Endothelial cell of umbilical vein (primary cell): ENCODE measurements at regions not wholly inside any gene's neighbourhood (a gene's known extent, or its start where the extent isn't known, plus 50 kb on each side); places are given as distances from the start of the nearest gene placed in this dataset.

Source experiments
- BruUV-seq: library from RNA; stranded (reverse); fragments of 400-500 nt; replicated peaks from 2 replicates; lab custom pipeline; 2021; lab: Mats Ljungman, UMichigan
- CTCF ChIA-PET: fragments of 300-600, 350-600 bp; sonication (Branson Sonifier 250); formaldehyde crosslinking; loops from one replicate; lab custom pipeline; 2021; ENCODE audit warnings: antibody characterized with exemption, inconsistent platforms; lab: Charles Lee
- POLR2A ChIA-PET: fragments of 300-600, 350-600 bp; sonication (Branson Sonifier 250); formaldehyde crosslinking; loops from one replicate; lab custom pipeline; 2021; ENCODE audit warnings: antibody characterized with exemption, inconsistent platforms; lab: Charles Lee
- DNase-seq: peaks from one replicate; pipeline ENCODE4 v3.0.0-alpha.2; 2011; ENCODE audit warnings: low read depth, low spot score
- FAIRE-seq: peaks from 2 replicates; lab custom pipeline; 2011; peaks lifted over from hg19 to GRCh38; lab: Jason Lieb, UNC
- H2AFZ ChIP-seq: 2 replicates; pipeline ENCODE4 v1.6.0; 2012; ENCODE audit warnings: low read depth, low read length, control low read depth, inconsistent platforms
- H3K27ac ChIP-seq: 2 replicates; pipeline ENCODE4 v1.5.1; 2011; ENCODE audit warnings: low read depth, mild to moderate bottlenecking, control low read depth, low read length, moderate library complexity; ENCODE audit not compliant: insufficient read depth
- H3K27me3 ChIP-seq, 2 experiments: 2 replicates each; pipeline versions ENCODE4 v1.6.0 to v1.6.1; 2011; ENCODE audit warnings: low read length in 2 of 2, mixed read lengths in 1 of 2; ENCODE audit not compliant: control insufficient read depth in 2 of 2, insufficient read depth in 2 of 2
- H3K36me3 ChIP-seq, 2 experiments: 2 replicates in 1 of 2; 3 replicates in 1 of 2; pipeline ENCODE4 v1.5.1; 2011; ENCODE audit warnings: low read length in 2 of 2, mild to moderate bottlenecking in 1 of 2, moderate library complexity in 1 of 2; ENCODE audit not compliant: control insufficient read depth in 2 of 2, insufficient read depth in 2 of 2; ENCODE audit errors: extremely low read depth in 1 of 2
- H3K4me1 ChIP-seq: 3 replicates; pipeline ENCODE4 v1.5.1; 2011; ENCODE audit warnings: mild to moderate bottlenecking, low read length; ENCODE audit not compliant: control insufficient read depth, insufficient read depth; ENCODE audit errors: extremely low read depth
- H3K4me2 ChIP-seq: 2 replicates; pipeline ENCODE4 v1.6.1; 2011; ENCODE audit warnings: low read length, control low read depth, mixed read lengths; ENCODE audit not compliant: insufficient read depth
- H3K4me3 ChIP-seq, 3 experiments: fragments of 200-600 bp in 1 of 3; sonication (generic), shearing (Covaris generic) in 1 of 3; replicated peaks in 1 of 3; 2 replicates each; pipeline ENCODE4 v1.5.1; 2011 to 2016; ENCODE audit warnings: control low read depth in 3 of 3, low read length in 3 of 3, mild to moderate bottlenecking in 2 of 3, inconsistent platforms in 1 of 3, low read depth in 1 of 3, moderate library complexity in 1 of 3; ENCODE audit not compliant: insufficient read depth in 1 of 3
- H3K79me2 ChIP-seq: 2 replicates; pipeline ENCODE4 v1.6.0; 2012; ENCODE audit warnings: low read length, inconsistent platforms; ENCODE audit not compliant: control insufficient read depth, insufficient read depth
- H3K9ac ChIP-seq: replicated peaks from 2 replicates; pipeline ENCODE3; 2011; ENCODE audit warnings: low read length, control low read depth; ENCODE audit not compliant: insufficient read depth; ENCODE audit errors: extremely low read depth
- H3K9me1 ChIP-seq: replicated peaks from 3 replicates; pipeline ENCODE4 v1.6.0; 2011; ENCODE audit warnings: mild to moderate bottlenecking, low read length; ENCODE audit not compliant: control insufficient read depth, insufficient read depth; ENCODE audit errors: extremely low read depth
- H3K9me3 ChIP-seq: replicated peaks from 2 replicates; pipeline ENCODE4 v1.5.1; 2012; ENCODE audit warnings: low read length, inconsistent platforms; ENCODE audit not compliant: control insufficient read depth, insufficient read depth
- H4K20me1 ChIP-seq: replicated peaks from 2 replicates; pipeline ENCODE3; 2011; ENCODE audit warnings: mild to moderate bottlenecking, low read length; ENCODE audit not compliant: control insufficient read depth, insufficient read depth; ENCODE audit errors: extremely low read depth
- EZH2 ChIP-seq: IDR thresholded peaks from 2 replicates; pipeline ENCODE4 v1.6.1; 2012; ENCODE audit warnings: borderline replicate concordance, low read depth, mild to moderate bottlenecking, moderate library complexity, low read length, inconsistent platforms; ENCODE audit not compliant: severe bottlenecking
- FOS ChIP-seq: IDR thresholded peaks from 2 replicates; pipeline ENCODE4 v1.6.1; 2011; ENCODE audit warnings: mild to moderate bottlenecking, low read length, moderate library complexity, borderline replicate concordance; ENCODE audit not compliant: insufficient read depth
- GATA2 ChIP-seq: IDR thresholded peaks from 2 replicates; pipeline ENCODE4 v1.7.0; 2011; ENCODE audit warnings: low read depth, mild to moderate bottlenecking, moderate library complexity, mixed read lengths, low read length; ENCODE audit not compliant: insufficient read length, insufficient read depth
- JUN ChIP-seq: IDR thresholded peaks from 2 replicates; pipeline ENCODE4 v1.6.1; 2011; ENCODE audit warnings: borderline replicate concordance, low read depth; ENCODE audit not compliant: insufficient read length, insufficient read depth
- MYC ChIP-seq: IDR thresholded peaks from one replicate; pipeline ENCODE4 v1.6.1; 2011; ENCODE audit warnings: mild to moderate bottlenecking, low read depth, low read length
- POLR2A ChIP-seq: IDR thresholded peaks from 2 replicates; pipeline ENCODE4 v1.6.1; 2012; ENCODE audit warnings: low read depth, mild to moderate bottlenecking, control low read depth, low read length
- POLR2AphosphoS5 ChIP-seq: IDR thresholded peaks from 2 replicates; pipeline ENCODE4 v1.6.1; 2012; ENCODE audit warnings: low read depth, mild to moderate bottlenecking, control low read depth, low read length, moderate library complexity; ENCODE audit not compliant: insufficient read depth
- dilution Hi-C: fragments of 300-500 bp; cut with MboI; formaldehyde crosslinking; loops from one replicate; pipeline ENCODE4 v1.15.0; 2019; ENCODE audit warnings: low sequenced_read_pairs; ENCODE audit not compliant: extremely low pct_ligation_motif_present
- intact Hi-C: fragments of 100-400 bp; cut with micrococcal nuclease; formaldehyde crosslinking; loops from one replicate; pipeline ENCODE4 v1.10.0; 2022
- TF ChIP-seq, protein P1 (sequence below): IDR thresholded peaks from 2 replicates; pipeline ENCODE4 v1.6.1; 2011; ENCODE audit not compliant: insufficient read depth, insufficient read length
- TF ChIP-seq, protein P2 (sequence below), 2 donors: IDR thresholded peaks; 1 replicate in 1 of 2; 2 replicates in 1 of 2; pipeline ENCODE4 v1.5.1; 2011; ENCODE audit warnings: low read length in 2 of 2, mild to moderate bottlenecking in 2 of 2, moderate library complexity in 2 of 2, control low read depth in 1 of 2, inconsistent platforms in 1 of 2, low read depth in 1 of 2; ENCODE audit not compliant: insufficient read depth in 1 of 2; ENCODE audit errors: extremely low read depth in 1 of 2

DNA sequence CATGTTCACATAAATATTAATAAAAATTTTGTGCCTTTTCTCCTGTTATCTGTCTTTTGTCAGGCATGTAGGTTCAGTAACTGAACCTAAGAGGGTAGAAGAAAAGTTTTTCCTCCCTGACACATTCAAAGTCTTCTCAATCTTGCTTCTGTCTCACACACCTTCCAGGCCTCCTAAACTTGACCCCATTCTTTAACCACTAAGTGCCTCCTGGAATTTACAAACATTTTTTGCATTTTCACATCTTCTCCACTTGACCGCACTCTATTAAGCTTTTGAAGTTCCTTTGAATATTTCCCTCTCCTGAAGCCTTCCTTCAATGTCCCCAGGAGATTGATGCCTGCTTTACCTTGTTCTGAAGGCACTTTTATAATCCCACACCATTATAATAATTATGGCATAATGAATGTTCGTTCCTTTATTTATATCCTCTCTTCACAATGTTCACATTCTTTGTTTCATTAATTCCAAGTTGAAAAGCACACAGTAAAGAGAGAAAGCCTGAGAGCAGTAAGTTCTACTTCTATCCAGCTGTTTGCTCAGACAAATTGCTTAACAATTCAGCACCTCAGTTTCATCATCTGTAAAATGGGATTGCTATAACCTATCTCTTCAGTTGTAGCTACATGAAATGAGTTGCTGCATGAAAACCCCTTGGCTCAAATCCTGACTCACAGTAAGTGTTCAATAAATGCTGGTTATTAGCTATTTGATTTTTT lies 184.8 kb upstream of the KLHL29 start:
- Histone ChIP-seq H3K9me1 (no peaks in the 10 kb centered on the region), H2AFZ (no peak overlapping the region), H3K79me2 (no peaks in the 10 kb centered on the region), H3K4me1 (no peaks in the 10 kb centered on the region), H3K9me3 (no peaks in the 10 kb centered on the region), H3K9ac (no peak overlapping the region), H3K27ac (no peak overlapping the region), H3K36me3 (no peaks in the 10 kb centered on the region), H4K20me1 (no peaks in the 10 kb centered on the region), H3K4me3 (no peak overlapping the region), H3K27me3 (no peaks in the 10 kb centered on the region), H3K4me2 (no peak overlapping the region)
- DNase-seq (no peak), FAIRE-seq (no peak)
- BruUV-seq: no TSS peak
- dilution Hi-C loops: no loop called here
- CTCF ChIA-PET: interaction anchor here (1.0 kb wide), 1 partner anchor 562 kb away, joined by 6 read pairs; no protein-coding TSS in a partner anchor
- intact Hi-C loops: no loop called here
- TF ChIP-seq, protein P1, sequence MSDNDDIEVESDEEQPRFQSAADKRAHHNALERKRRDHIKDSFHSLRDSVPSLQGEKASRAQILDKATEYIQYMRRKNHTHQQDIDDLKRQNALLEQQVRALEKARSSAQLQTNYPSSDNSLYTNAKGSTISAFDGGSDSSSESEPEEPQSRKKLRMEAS: no peak
- TF ChIP-seq FOS (no peak), POLR2A (no peak), EZH2 (no peak), MYC (no peak), JUN (no peak), GATA2 (no peak), POLR2AphosphoS5 (no peak)
- TF ChIP-seq, protein P2, sequence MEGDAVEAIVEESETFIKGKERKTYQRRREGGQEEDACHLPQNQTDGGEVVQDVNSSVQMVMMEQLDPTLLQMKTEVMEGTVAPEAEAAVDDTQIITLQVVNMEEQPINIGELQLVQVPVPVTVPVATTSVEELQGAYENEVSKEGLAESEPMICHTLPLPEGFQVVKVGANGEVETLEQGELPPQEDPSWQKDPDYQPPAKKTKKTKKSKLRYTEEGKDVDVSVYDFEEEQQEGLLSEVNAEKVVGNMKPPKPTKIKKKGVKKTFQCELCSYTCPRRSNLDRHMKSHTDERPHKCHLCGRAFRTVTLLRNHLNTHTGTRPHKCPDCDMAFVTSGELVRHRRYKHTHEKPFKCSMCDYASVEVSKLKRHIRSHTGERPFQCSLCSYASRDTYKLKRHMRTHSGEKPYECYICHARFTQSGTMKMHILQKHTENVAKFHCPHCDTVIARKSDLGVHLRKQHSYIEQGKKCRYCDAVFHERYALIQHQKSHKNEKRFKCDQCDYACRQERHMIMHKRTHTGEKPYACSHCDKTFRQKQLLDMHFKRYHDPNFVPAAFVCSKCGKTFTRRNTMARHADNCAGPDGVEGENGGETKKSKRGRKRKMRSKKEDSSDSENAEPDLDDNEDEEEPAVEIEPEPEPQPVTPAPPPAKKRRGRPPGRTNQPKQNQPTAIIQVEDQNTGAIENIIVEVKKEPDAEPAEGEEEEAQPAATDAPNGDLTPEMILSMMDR (IDR thresholded peaks at IDR 0.05; ENCODE audit: extremely low read depth in 1 of 2, insufficient read depth in 1 of 2, low read depth in 1 of 2, low read length in 2 of 2): no peak
- POLR2A ChIA-PET: no interaction called here
